WTC11 (cell line): ENCODE measurements at regions not wholly inside any gene's neighbourhood (a gene's known extent, or its start where the extent isn't known, plus 50 kb on each side); places are given as distances from the start of the nearest gene placed in this dataset.

Experiments used
- ATAC-seq: fragments of 200-7000 bp; cut with Tn5 transposase; 2 replicates; pipeline ENCODE4 v1.10.0; 2021; ENCODE audit warnings: mild to moderate bottlenecking, moderate library complexity
- CTCF ChIA-PET: fragments of 300-600 bp; sonication (Branson Sonifier 250); formaldehyde crosslinking; loops from one replicate; lab custom pipeline; 2021; ENCODE audit warnings: antibody characterized with exemption; lab: Charles Lee
- POLR2A ChIA-PET: fragments of 350-600 bp; sonication (Branson Sonifier 250); formaldehyde crosslinking; loops from one replicate; lab custom pipeline; 2021; ENCODE audit warnings: antibody characterized with exemption; lab: Charles Lee
- DNase-seq: peaks from one replicate; pipeline ENCODE4 v3.0.0; 2021; ENCODE audit warnings: low spot score
- H3K27ac Mint-ChIP-seq: 2 replicates; pipeline ENCODE4 v1.8.0; 2021; ENCODE audit warnings: mixed read lengths
- H3K27me3 Mint-ChIP-seq: 2 replicates; pipeline ENCODE4 v1.8.0; 2021; ENCODE audit warnings: low read depth, mild to moderate bottlenecking, moderate library complexity, mixed read lengths
- H3K36me3 Mint-ChIP-seq: 2 replicates; pipeline ENCODE4 v1.8.0; 2021; ENCODE audit warnings: mixed read lengths
- H3K4me1 Mint-ChIP-seq: 2 replicates; pipeline ENCODE4 v1.8.0; 2022; ENCODE audit warnings: mixed read lengths
- H3K4me3 Mint-ChIP-seq: 2 replicates; pipeline ENCODE4 v1.8.0; 2021; ENCODE audit warnings: mild to moderate bottlenecking, moderate library complexity, mixed read lengths
- H3K9me3 Mint-ChIP-seq: 2 replicates; pipeline ENCODE4 v1.8.0; 2021; ENCODE audit warnings: mixed read lengths
- AR ChIP-seq: fragments of 250-450 bp; sonication (Bioruptor Pico); IDR thresholded peaks from 2 replicates; pipeline ENCODE4 v1.9.0; 2021; ENCODE audit warnings: mild to moderate bottlenecking
- ATF1 ChIP-seq: sonication (generic); formaldehyde crosslinking; IDR thresholded peaks from 2 replicates; pipeline ENCODE4 v1.8.1; 2023; ENCODE audit warnings: mild to moderate bottlenecking, moderate library complexity, missing genetic modification reagents
- ATF3 ChIP-seq: sonication (generic); formaldehyde crosslinking; conservative IDR thresholded peaks from 2 replicates; pipeline ENCODE4 v1.8.1; 2022; ENCODE audit warnings: mild to moderate bottlenecking, missing genetic modification reagents
- CREM ChIP-seq: sonication (generic); formaldehyde crosslinking; IDR thresholded peaks from 2 replicates; pipeline ENCODE4 v1.8.1; 2022; ENCODE audit warnings: mild to moderate bottlenecking, missing genetic modification reagents, moderate library complexity
- FOXP1 ChIP-seq: sonication (generic); formaldehyde crosslinking; IDR thresholded peaks from 2 replicates; pipeline ENCODE4 v1.8.0; 2022; ENCODE audit warnings: missing genetic modification reagents, mild to moderate bottlenecking, moderate library complexity, borderline replicate concordance
- GRHL2 ChIP-seq: fragments of 250-450 bp; sonication (Bioruptor Pico); IDR thresholded peaks from 2 replicates; pipeline ENCODE4 v1.8.0; 2022; ENCODE audit warnings: mild to moderate bottlenecking, moderate library complexity; ENCODE audit not compliant: insufficient replicate concordance, severe bottlenecking
- GTF2I ChIP-seq: fragments of 250-450 bp; sonication (Bioruptor Pico); conservative IDR thresholded peaks from 2 replicates; pipeline ENCODE4 v1.4.0; 2021; ENCODE audit warnings: mild to moderate bottlenecking
- MAX ChIP-seq: sonication (generic); formaldehyde crosslinking; IDR thresholded peaks from 2 replicates; pipeline ENCODE4 v1.8.0; 2022; ENCODE audit warnings: mild to moderate bottlenecking, missing genetic modification reagents
- NR1H2 ChIP-seq: sonication (generic); formaldehyde crosslinking; IDR thresholded peaks from 2 replicates; pipeline ENCODE4 v1.9.0; 2021; ENCODE audit warnings: mild to moderate bottlenecking, moderate library complexity, missing genetic modification reagents
- OVOL2 ChIP-seq: fragments of 250-450 bp; sonication (Bioruptor Pico); IDR thresholded peaks from 2 replicates; pipeline ENCODE4 v1.9.0; 2021; ENCODE audit warnings: mild to moderate bottlenecking, borderline replicate concordance
- PRDM15 ChIP-seq: sonication (generic); formaldehyde crosslinking; IDR thresholded peaks from 2 replicates; pipeline ENCODE4 v1.8.0; 2022; ENCODE audit warnings: missing genetic modification reagents
- RELA ChIP-seq: sonication (generic); formaldehyde crosslinking; IDR thresholded peaks from 2 replicates; pipeline ENCODE4 v1.8.1; 2022; ENCODE audit warnings: missing genetic modification reagents, mild to moderate bottlenecking, borderline replicate concordance
- SMAD4 ChIP-seq: sonication (generic); formaldehyde crosslinking; IDR thresholded peaks from 2 replicates; pipeline ENCODE4 v1.8.0; 2022; ENCODE audit warnings: mild to moderate bottlenecking, missing genetic modification reagents
- SOX15 ChIP-seq: fragments of 250-450 bp; sonication (Bioruptor Pico); IDR thresholded peaks from 2 replicates; pipeline ENCODE4 v1.9.0; 2021; ENCODE audit warnings: mild to moderate bottlenecking
- TEAD1 ChIP-seq: sonication (generic); formaldehyde crosslinking; IDR thresholded peaks from 2 replicates; pipeline ENCODE4 v1.8.0; 2022; ENCODE audit warnings: mild to moderate bottlenecking, missing genetic modification reagents
- USF1 ChIP-seq: sonication (generic); formaldehyde crosslinking; IDR thresholded peaks from 2 replicates; pipeline ENCODE4 v1.8.0; 2022; ENCODE audit warnings: mild to moderate bottlenecking, missing genetic modification reagents
- ZNF317 ChIP-seq: sonication (generic); formaldehyde crosslinking; IDR thresholded peaks from 2 replicates; pipeline ENCODE4 v1.8.1; 2023; ENCODE audit warnings: low read depth, mild to moderate bottlenecking, moderate library complexity, missing genetic modification reagents, borderline replicate concordance
- ZNF416 ChIP-seq: fragments of 250-450 bp; sonication (Bioruptor Pico); IDR thresholded peaks from 2 replicates; pipeline ENCODE4 v1.9.0; 2021; ENCODE audit warnings: mild to moderate bottlenecking, inconsistent platforms
- ZNF423 ChIP-seq: fragments of 250-450 bp; sonication (Bioruptor Pico); IDR thresholded peaks from 2 replicates; pipeline ENCODE4 v2.1.2; 2022; ENCODE audit warnings: mild to moderate bottlenecking, moderate library complexity
- ZNF671 ChIP-seq: fragments of 250-450 bp; sonication (Bioruptor Pico); IDR thresholded peaks from 2 replicates; pipeline ENCODE4 v1.8.0; 2021; ENCODE audit warnings: mild to moderate bottlenecking
- TF ChIP-seq, protein P1 (sequence below): sonication (generic); formaldehyde crosslinking; IDR thresholded peaks from 2 replicates; pipeline ENCODE4 v1.8.0; 2023; ENCODE audit warnings: missing genetic modification reagents, mild to moderate bottlenecking, borderline replicate concordance
- TF ChIP-seq, protein P2 (sequence below): fragments of 250-450 bp; sonication (Bioruptor Pico); IDR thresholded peaks from 2 replicates; pipeline ENCODE4 v1.8.0; 2021; ENCODE audit warnings: mild to moderate bottlenecking

DNA sequence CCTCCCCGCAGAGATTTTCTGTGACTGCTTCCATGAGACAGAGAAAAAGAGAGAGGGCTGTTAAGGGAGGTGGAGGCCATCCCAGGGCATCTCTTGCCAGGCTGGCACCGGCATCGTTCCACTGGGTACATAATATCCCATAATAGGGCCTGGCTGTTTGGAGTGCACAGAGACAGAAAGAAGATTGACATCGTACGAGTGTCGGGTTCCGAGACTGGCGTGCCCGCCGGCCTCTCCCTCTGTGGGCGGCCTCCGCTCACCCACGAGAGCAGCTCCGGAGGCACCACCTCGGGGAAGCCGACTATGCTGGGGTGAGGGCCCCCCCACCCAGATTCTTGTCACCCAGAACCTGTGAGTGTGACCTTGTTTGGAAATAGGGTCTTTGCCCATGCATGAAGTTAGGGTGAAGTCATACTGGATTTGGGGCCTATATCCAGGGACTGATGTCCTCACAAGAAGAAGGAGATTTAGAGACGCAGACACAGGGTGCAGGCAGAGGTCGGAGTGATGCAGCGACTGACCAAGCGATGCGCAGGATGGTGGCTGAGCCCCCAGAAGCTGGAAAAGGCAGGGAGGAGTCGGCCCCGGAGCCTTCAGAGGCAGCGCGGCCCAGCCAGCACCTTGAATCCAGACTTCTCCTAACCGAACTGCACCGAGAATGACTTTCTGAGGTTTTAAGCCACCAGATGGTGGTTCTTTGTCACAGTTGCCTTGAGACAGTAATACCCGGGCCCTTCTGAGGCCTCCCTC, 101.8 kb upstream of the CIBAR2 start (continued):
- TF ChIP-seq, protein P1, sequence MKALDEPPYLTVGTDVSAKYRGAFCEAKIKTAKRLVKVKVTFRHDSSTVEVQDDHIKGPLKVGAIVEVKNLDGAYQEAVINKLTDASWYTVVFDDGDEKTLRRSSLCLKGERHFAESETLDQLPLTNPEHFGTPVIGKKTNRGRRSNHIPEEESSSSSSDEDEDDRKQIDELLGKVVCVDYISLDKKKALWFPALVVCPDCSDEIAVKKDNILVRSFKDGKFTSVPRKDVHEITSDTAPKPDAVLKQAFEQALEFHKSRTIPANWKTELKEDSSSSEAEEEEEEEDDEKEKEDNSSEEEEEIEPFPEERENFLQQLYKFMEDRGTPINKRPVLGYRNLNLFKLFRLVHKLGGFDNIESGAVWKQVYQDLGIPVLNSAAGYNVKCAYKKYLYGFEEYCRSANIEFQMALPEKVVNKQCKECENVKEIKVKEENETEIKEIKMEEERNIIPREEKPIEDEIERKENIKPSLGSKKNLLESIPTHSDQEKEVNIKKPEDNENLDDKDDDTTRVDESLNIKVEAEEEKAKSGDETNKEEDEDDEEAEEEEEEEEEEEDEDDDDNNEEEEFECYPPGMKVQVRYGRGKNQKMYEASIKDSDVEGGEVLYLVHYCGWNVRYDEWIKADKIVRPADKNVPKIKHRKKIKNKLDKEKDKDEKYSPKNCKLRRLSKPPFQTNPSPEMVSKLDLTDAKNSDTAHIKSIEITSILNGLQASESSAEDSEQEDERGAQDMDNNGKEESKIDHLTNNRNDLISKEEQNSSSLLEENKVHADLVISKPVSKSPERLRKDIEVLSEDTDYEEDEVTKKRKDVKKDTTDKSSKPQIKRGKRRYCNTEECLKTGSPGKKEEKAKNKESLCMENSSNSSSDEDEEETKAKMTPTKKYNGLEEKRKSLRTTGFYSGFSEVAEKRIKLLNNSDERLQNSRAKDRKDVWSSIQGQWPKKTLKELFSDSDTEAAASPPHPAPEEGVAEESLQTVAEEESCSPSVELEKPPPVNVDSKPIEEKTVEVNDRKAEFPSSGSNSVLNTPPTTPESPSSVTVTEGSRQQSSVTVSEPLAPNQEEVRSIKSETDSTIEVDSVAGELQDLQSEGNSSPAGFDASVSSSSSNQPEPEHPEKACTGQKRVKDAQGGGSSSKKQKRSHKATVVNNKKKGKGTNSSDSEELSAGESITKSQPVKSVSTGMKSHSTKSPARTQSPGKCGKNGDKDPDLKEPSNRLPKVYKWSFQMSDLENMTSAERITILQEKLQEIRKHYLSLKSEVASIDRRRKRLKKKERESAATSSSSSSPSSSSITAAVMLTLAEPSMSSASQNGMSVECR (CRISPR knock-in tag): no peak
- no peak for TF ChIP-seq SMAD4 (CRISPR knock-in tag)
- no peak for TF ChIP-seq NR1H2 (CRISPR knock-in tag)
- TF ChIP-seq TEAD1: no peak
- no peak for TF ChIP-seq GTF2I
- no peak for TF ChIP-seq RELA (CRISPR knock-in tag)
- no peak for TF ChIP-seq OVOL2 (CRISPR knock-in tag)
- TF ChIP-seq GRHL2 (CRISPR knock-in tag): no peak
- TF ChIP-seq ATF3 (CRISPR knock-in tag): no peak
- no peak for TF ChIP-seq ZNF416 (CRISPR knock-in tag)
- no peak for TF ChIP-seq PRDM15 (CRISPR knock-in tag)
- no peak for TF ChIP-seq SOX15 (CRISPR knock-in tag)
- no peak for TF ChIP-seq ZNF423 (CRISPR knock-in tag)

GRCh38 chr16:85215478-85216118, 103.3 kb upstream of the CIBAR2 start:
- POLR2A ChIA-PET: no interaction called here
- H3K36me3 Mint-ChIP-seq: no peaks in the 10 kb centered on the region
- peaks cover 14% of the 10 kb centered on the region for H3K4me1 Mint-ChIP-seq
- no peaks in the 10 kb centered on the region for H3K9me3 Mint-ChIP-seq
- CTCF ChIA-PET: interaction anchor here (1.0 to 1.4 kb wide), 3 partner anchors 101 to 201 kb away, joined by 3 read pairs; no protein-coding TSS in a partner anchor
- H3K27ac Mint-ChIP-seq: no peak overlapping the region
- DNase-seq (no peak), ATAC-seq (no peak)
- no peak overlapping the region for H3K4me3 Mint-ChIP-seq
- TF ChIP-seq MAX: no peak
- no peak for TF ChIP-seq ZNF671 (CRISPR knock-in tag)
- TF ChIP-seq FOXP1: no peak
- no peak for TF ChIP-seq CREM
- no peak for TF ChIP-seq ATF1 (CRISPR knock-in tag)
- TF ChIP-seq AR: no peak
- no peak for TF ChIP-seq TEAD1
- TF ChIP-seq ZNF317 (CRISPR knock-in tag): no peak
- no peak for TF ChIP-seq USF1 (CRISPR knock-in tag)
- TF ChIP-seq, protein P2, sequence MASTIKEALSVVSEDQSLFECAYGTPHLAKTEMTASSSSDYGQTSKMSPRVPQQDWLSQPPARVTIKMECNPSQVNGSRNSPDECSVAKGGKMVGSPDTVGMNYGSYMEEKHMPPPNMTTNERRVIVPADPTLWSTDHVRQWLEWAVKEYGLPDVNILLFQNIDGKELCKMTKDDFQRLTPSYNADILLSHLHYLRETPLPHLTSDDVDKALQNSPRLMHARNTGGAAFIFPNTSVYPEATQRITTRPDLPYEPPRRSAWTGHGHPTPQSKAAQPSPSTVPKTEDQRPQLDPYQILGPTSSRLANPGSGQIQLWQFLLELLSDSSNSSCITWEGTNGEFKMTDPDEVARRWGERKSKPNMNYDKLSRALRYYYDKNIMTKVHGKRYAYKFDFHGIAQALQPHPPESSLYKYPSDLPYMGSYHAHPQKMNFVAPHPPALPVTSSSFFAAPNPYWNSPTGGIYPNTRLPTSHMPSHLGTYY (CRISPR knock-in tag): no peak
- TF ChIP-seq NR1H2 (CRISPR knock-in tag): no peak
- no peak for TF ChIP-seq GTF2I
- no peaks in the 10 kb centered on the region for H3K27me3 Mint-ChIP-seq
